Mucosa of descending colon (tissue), 3 donors: ENCODE measurements at regions not wholly inside any gene's neighbourhood (a gene's known extent, or its start where the extent isn't known, plus 50 kb on each side); places are given as distances from the start of the nearest gene placed in this dataset.

ENCODE experiments used
- ATAC-seq: fragments of 200-7000 bp; cut with Tn5 transposase; one replicate; pipeline ENCODE4 v1.9.1; 2020; ENCODE audit warnings: mild to moderate bottlenecking, moderate library complexity
- DNase-seq, 3 donors: peaks; one replicate each; pipeline ENCODE4 v3.0.0-alpha.2; 2020
- H3K36me3 ChIP-seq: fragments of 200-600 bp; one replicate; pipeline ENCODE4 v1.8.0; 2021; ENCODE audit warnings: low read depth, mild to moderate bottlenecking
- H3K4me1 ChIP-seq: fragments of 200-600 bp; one replicate; pipeline ENCODE4 v1.8.0; 2021; ENCODE audit warnings: low read depth, mild to moderate bottlenecking
- H3K4me3 ChIP-seq: fragments of 200-600 bp; one replicate; pipeline ENCODE4 v1.8.0; 2021; ENCODE audit warnings: mild to moderate bottlenecking
- H3K9me3 ChIP-seq: fragments of 200-600 bp; one replicate; pipeline ENCODE4 v1.8.0; 2021; ENCODE audit warnings: mild to moderate bottlenecking
- intact Hi-C, 2 donors: fragments of 100-400 bp; cut with DNase I in 1 of 2; cut with micrococcal nuclease in 1 of 2; formaldehyde crosslinking; loops; one replicate each; pipeline versions ENCODE4 v1.11.0 to v1.11.1; 2022; cut with DNase I, micrococcal nuclease
- TF ChIP-seq, protein P1 (sequence below): fragments of 200-600 bp; IDR thresholded peaks from one replicate; pipeline ENCODE4 v1.8.0; 2022; ENCODE audit warnings: antibody characterized with exemption, mild to moderate bottlenecking
- donor health status: DM: no; HTN: no; CAD: no; lungs with moderate emphysema.
- donor health status: DM: no; HTN: no; CAD: no.
- donor health status: DM: no; HTN: yes; CAD: no.

DNA sequence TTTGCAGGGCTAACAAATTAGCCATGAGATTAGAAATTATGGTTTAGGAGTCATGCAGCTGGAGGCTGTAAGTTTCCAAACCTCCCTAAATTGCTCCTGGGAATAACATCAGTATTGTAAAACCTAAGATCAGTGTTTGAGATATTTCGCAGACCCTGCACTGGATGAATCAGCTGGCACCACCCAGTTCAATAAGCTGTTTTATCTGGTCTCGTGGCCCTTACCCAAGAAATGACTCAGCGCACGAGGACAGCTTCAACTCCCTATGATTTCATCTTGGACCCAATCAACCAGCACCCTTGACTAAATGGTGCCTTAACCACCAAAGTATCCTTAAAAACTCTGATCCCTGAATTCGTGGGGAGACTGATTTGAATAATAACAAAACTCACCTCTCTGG lies 482.0 kb upstream of the PCDH15 start:
- no peak for ATAC-seq
- TF ChIP-seq, protein P1, sequence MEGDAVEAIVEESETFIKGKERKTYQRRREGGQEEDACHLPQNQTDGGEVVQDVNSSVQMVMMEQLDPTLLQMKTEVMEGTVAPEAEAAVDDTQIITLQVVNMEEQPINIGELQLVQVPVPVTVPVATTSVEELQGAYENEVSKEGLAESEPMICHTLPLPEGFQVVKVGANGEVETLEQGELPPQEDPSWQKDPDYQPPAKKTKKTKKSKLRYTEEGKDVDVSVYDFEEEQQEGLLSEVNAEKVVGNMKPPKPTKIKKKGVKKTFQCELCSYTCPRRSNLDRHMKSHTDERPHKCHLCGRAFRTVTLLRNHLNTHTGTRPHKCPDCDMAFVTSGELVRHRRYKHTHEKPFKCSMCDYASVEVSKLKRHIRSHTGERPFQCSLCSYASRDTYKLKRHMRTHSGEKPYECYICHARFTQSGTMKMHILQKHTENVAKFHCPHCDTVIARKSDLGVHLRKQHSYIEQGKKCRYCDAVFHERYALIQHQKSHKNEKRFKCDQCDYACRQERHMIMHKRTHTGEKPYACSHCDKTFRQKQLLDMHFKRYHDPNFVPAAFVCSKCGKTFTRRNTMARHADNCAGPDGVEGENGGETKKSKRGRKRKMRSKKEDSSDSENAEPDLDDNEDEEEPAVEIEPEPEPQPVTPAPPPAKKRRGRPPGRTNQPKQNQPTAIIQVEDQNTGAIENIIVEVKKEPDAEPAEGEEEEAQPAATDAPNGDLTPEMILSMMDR = no peak
- Histone ChIP-seq H3K4me3 (no peak overlapping the region), H3K36me3 (no peaks in the 10 kb centered on the region), H3K9me3 (no peaks in the 10 kb centered on the region), H3K4me1 (no peaks in the 10 kb centered on the region)
- no peak for DNase-seq
- intact Hi-C loops = no loop called here

- ATAC-seq (no peak), DNase-seq (no peak)
- TF ChIP-seq, protein P1 = no peak
- Histone ChIP-seq H3K4me1 (no peaks in the 10 kb centered on the region), H3K36me3 (no peaks in the 10 kb centered on the region), H3K4me3 (no peak overlapping the region), H3K9me3 (no peaks in the 10 kb centered on the region)
- intact Hi-C loops = no loop called here
These were observed 479.7 kb upstream of the PCDH15 start for GRCh38 chr10:55280696-55281095.

GRCh38 chr10:55277549-55277948 lies 476.5 kb upstream of the PCDH15 start:
- no peaks in the 10 kb centered on the region for H3K36me3 ChIP-seq

GRCh38 chr10:55274367-55274766 lies 473.3 kb upstream of the PCDH15 start:
- DNase-seq (no peak), ATAC-seq (no peak)
- intact Hi-C loops = no loop called here
- H3K4me3 ChIP-seq = no peak overlapping the region
- H3K36me3 ChIP-seq = no peaks in the 10 kb centered on the region
- TF ChIP-seq, protein P1 = no peak
- H3K4me1 ChIP-seq = no peaks in the 10 kb centered on the region
- no peaks in the 10 kb centered on the region for H3K9me3 ChIP-seq

More at GRCh38 chr10:55277549-55277948, 476.5 kb upstream of the PCDH15 start:
- TF ChIP-seq, protein P1 = no peak
- intact Hi-C loops = no loop called here
- Histone ChIP-seq H3K9me3 (no peaks in the 10 kb centered on the region), H3K4me3 (no peak overlapping the region), H3K4me1 (no peaks in the 10 kb centered on the region)
- DNase-seq = no peak
- no peak for ATAC-seq

DNA sequence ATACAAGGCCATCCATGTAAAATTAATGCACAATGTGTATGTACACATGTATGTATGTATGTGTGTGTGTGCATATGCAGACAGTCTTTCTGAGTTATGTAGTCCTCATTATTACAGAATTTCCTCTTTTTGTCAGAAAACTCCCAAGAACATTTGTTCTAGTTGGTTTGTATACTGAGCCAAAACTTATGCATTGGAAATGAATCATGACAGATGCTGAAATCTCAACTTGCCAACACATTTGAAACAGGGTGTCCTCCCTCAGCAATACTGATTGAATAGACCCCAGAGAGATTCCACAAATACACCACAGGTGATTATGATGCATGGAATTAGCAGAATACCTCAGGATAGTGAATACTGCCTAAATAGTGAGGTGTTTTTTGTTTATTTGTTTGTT lies 472.9 kb upstream of the PCDH15 start:
- no peak for ATAC-seq
- Histone ChIP-seq H3K9me3 (no peaks in the 10 kb centered on the region), H3K36me3 (no peaks in the 10 kb centered on the region), H3K4me1 (no peaks in the 10 kb centered on the region), H3K4me3 (no peak overlapping the region)
- no peak for DNase-seq
- TF ChIP-seq, protein P1 = no peak
- intact Hi-C loops = no loop called here

DNA sequence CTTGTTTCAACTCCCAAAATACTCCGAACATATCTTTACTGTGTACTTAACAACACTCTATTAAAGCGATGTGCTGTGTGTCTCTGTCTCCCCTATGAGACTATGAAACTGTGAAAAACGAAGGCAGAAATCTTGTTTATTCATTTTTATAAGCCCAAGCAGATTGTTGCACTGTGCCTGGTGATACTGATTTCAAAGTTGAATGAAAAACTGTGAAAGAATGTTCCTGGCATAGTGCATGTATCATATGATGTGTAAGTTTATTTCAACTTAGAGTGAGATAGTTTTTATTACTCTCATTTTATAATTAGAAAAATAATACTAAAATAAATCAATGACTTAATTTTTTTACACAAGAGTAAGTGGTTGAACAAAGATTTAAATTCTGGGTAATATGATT lies 471.9 kb upstream of the PCDH15 start:
- TF ChIP-seq, protein P1 = no peak
- intact Hi-C loops = no loop called here
- no peaks in the 10 kb centered on the region for H3K4me1 ChIP-seq
- ATAC-seq = no peak
- no peak overlapping the region for H3K4me3 ChIP-seq
- no peaks in the 10 kb centered on the region for H3K36me3 ChIP-seq
- no peak for DNase-seq
- H3K9me3 ChIP-seq = no peaks in the 10 kb centered on the region
